IgD-negative memory B cell (primary cell): ENCODE measurements at regions not wholly inside any gene's neighbourhood (a gene's known extent, or its start where the extent isn't known, plus 50 kb on each side); places are given as distances from the start of the nearest gene placed in this dataset.

Experiments used
- H3K27ac Mint-ChIP-seq, 3 donors: one replicate each; pipeline ENCODE4 v1.8.0; 2020 to 2022; ENCODE audit warnings: mild to moderate bottlenecking in 3 of 3, mixed read lengths in 3 of 3, moderate library complexity in 1 of 3
- H3K27me3 Mint-ChIP-seq: one replicate; pipeline ENCODE4 v1.8.0; 2021; ENCODE audit warnings: mixed read lengths
- H3K36me3 Mint-ChIP-seq: one replicate; pipeline ENCODE4 v1.8.0; 2020; ENCODE audit warnings: mild to moderate bottlenecking, mixed read lengths
- H3K4me1 Mint-ChIP-seq, 3 donors: one replicate each; pipeline ENCODE4 v1.8.0; 2020 to 2022; ENCODE audit warnings: mixed read lengths in 3 of 3, mild to moderate bottlenecking in 1 of 3
- H3K4me3 Mint-ChIP-seq, 4 donors: one replicate each; pipeline ENCODE4 v1.8.0; 2020 to 2022; ENCODE audit warnings: mild to moderate bottlenecking in 4 of 4, mixed read lengths in 4 of 4, moderate library complexity in 3 of 4
- H3K9me3 Mint-ChIP-seq, 3 donors: one replicate each; pipeline ENCODE4 v1.8.0; 2020 to 2021; ENCODE audit warnings: mixed read lengths in 3 of 3, mild to moderate bottlenecking in 1 of 3

GRCh38 chr21:27201197-27201596, 234.3 kb upstream of the ADAMTS5 start:
- peaks cover 0 to 2% (median 0%) of the 10 kb centered on the region in 3 donors for H3K4me1 Mint-ChIP-seq
- no peaks in the 10 kb centered on the region for H3K27me3 Mint-ChIP-seq

GRCh38 chr21:27196651-27197050, 229.8 kb upstream of the ADAMTS5 start:
- no peak overlapping the region for H3K4me3 Mint-ChIP-seq
- H3K27ac Mint-ChIP-seq = no peak overlapping the region
- H3K9me3 Mint-ChIP-seq = peaks cover 2 to 9% (median 5%) of the 10 kb centered on the region in 3 donors
- H3K4me1 Mint-ChIP-seq = no peaks in the 10 kb centered on the region
- peaks cover 1% of the 10 kb centered on the region for H3K36me3 Mint-ChIP-seq
- no peaks in the 10 kb centered on the region for H3K27me3 Mint-ChIP-seq

More at GRCh38 chr21:27201197-27201596, 234.3 kb upstream of the ADAMTS5 start:
- peaks cover 1% of the 10 kb centered on the region for H3K36me3 Mint-ChIP-seq
- no peak overlapping the region for H3K27ac Mint-ChIP-seq
- H3K4me3 Mint-ChIP-seq = no peak overlapping the region
- peaks cover 1 to 14% (median 2%) of the 10 kb centered on the region in 3 donors for H3K9me3 Mint-ChIP-seq

- peaks cover 0 to 5% (median 3%) of the 10 kb centered on the region in 3 donors for H3K9me3 Mint-ChIP-seq
Measured at GRCh38 chr21:27192281-27192949, 225.5 kb upstream of the ADAMTS5 start.

GRCh38 chr21:27190601-27191000, 223.7 kb upstream of the ADAMTS5 start:
- Mint-ChIP-seq H3K36me3 (no peaks in the 10 kb centered on the region), H3K27me3 (no peaks in the 10 kb centered on the region), H3K9me3 (peaks cover 0 to 3% (median 0%) of the 10 kb centered on the region in 3 donors), H3K4me3 (no peak overlapping the region), H3K27ac (no peak overlapping the region), H3K4me1 (no peaks in the 10 kb centered on the region)

More at GRCh38 chr21:27192281-27192949, 225.5 kb upstream of the ADAMTS5 start:
- Mint-ChIP-seq H3K4me3 (no peak overlapping the region), H3K27me3 (no peaks in the 10 kb centered on the region), H3K27ac (no peak overlapping the region), H3K36me3 (peaks cover 1% of the 10 kb centered on the region), H3K4me1 (no peaks in the 10 kb centered on the region)

GRCh38 chr21:27189870-27190269, 223.0 kb upstream of the ADAMTS5 start:
- H3K27me3 Mint-ChIP-seq = no peaks in the 10 kb centered on the region
- no peak overlapping the region for H3K4me3 Mint-ChIP-seq
- H3K4me1 Mint-ChIP-seq = no peaks in the 10 kb centered on the region
- H3K36me3 Mint-ChIP-seq = no peaks in the 10 kb centered on the region
- H3K9me3 Mint-ChIP-seq = peaks cover 0 to 2% (median 0%) of the 10 kb centered on the region in 3 donors
- no peak overlapping the region for H3K27ac Mint-ChIP-seq

- H3K27ac Mint-ChIP-seq = no peak overlapping the region
- H3K27me3 Mint-ChIP-seq = no peaks in the 10 kb centered on the region
- H3K36me3 Mint-ChIP-seq = no peaks in the 10 kb centered on the region
- no peaks in the 10 kb centered on the region for H3K4me1 Mint-ChIP-seq
- H3K4me3 Mint-ChIP-seq = no peak overlapping the region
- peaks cover 0 to 7% (median 2%) of the 10 kb centered on the region in 3 donors for H3K9me3 Mint-ChIP-seq
Measured at GRCh38 chr21:27173053-27173452, 206.2 kb upstream of the ADAMTS5 start.

- no peak overlapping the region for H3K4me3 Mint-ChIP-seq
- H3K27ac Mint-ChIP-seq = peak overlapping the region in 1 of 3 donors; percentile 47
- H3K36me3 Mint-ChIP-seq = no peaks in the 10 kb centered on the region
- peaks cover 0 to 7% (median 0%) of the 10 kb centered on the region in 3 donors for H3K9me3 Mint-ChIP-seq
- H3K4me1 Mint-ChIP-seq = no peaks in the 10 kb centered on the region
- H3K27me3 Mint-ChIP-seq = no peaks in the 10 kb centered on the region
Measured at GRCh38 chr21:27171707-27172106, 204.8 kb upstream of the ADAMTS5 start.

- H3K27ac Mint-ChIP-seq = no peak overlapping the region
- H3K36me3 Mint-ChIP-seq = no peaks in the 10 kb centered on the region
- H3K4me3 Mint-ChIP-seq = no peak overlapping the region
- no peaks in the 10 kb centered on the region for H3K4me1 Mint-ChIP-seq
- peaks cover 0 to 4% (median 0%) of the 10 kb centered on the region in 3 donors for H3K9me3 Mint-ChIP-seq
- H3K27me3 Mint-ChIP-seq = no peaks in the 10 kb centered on the region
Measured at GRCh38 chr21:27168084-27168483, 201.2 kb upstream of the ADAMTS5 start.

- H3K36me3 Mint-ChIP-seq = no peaks in the 10 kb centered on the region
- H3K4me3 Mint-ChIP-seq = no peak overlapping the region
- no peak overlapping the region for H3K27ac Mint-ChIP-seq
- H3K27me3 Mint-ChIP-seq = no peaks in the 10 kb centered on the region
- H3K4me1 Mint-ChIP-seq = no peaks in the 10 kb centered on the region
- H3K9me3 Mint-ChIP-seq = peaks cover 0 to 5% (median 0%) of the 10 kb centered on the region in 3 donors
Measured at GRCh38 chr21:27164208-27165177, 197.6 kb upstream of the ADAMTS5 start.

GRCh38 chr21:27158967-27159366, 192.1 kb upstream of the ADAMTS5 start:
- H3K36me3 Mint-ChIP-seq = no peaks in the 10 kb centered on the region
- H3K27ac Mint-ChIP-seq = no peak overlapping the region
- H3K4me3 Mint-ChIP-seq = no peak overlapping the region
- H3K27me3 Mint-ChIP-seq = no peaks in the 10 kb centered on the region
- peaks cover 0 to 5% (median 0%) of the 10 kb centered on the region in 3 donors for H3K9me3 Mint-ChIP-seq
- H3K4me1 Mint-ChIP-seq = no peaks in the 10 kb centered on the region

- H3K27ac Mint-ChIP-seq = no peak overlapping the region
- no peaks in the 10 kb centered on the region for H3K4me1 Mint-ChIP-seq
- H3K4me3 Mint-ChIP-seq = no peak overlapping the region
- peaks cover 0 to 2% (median 0%) of the 10 kb centered on the region in 3 donors for H3K9me3 Mint-ChIP-seq
- H3K36me3 Mint-ChIP-seq = no peaks in the 10 kb centered on the region
- H3K27me3 Mint-ChIP-seq = no peaks in the 10 kb centered on the region
Measured at GRCh38 chr21:27157097-27157496, 190.2 kb upstream of the ADAMTS5 start.

- no peaks in the 10 kb centered on the region for H3K36me3 Mint-ChIP-seq
- H3K27me3 Mint-ChIP-seq = no peaks in the 10 kb centered on the region
- H3K27ac Mint-ChIP-seq = no peak overlapping the region
- no peaks in the 10 kb centered on the region for H3K4me1 Mint-ChIP-seq
- peaks cover 0 to 2% (median 0%) of the 10 kb centered on the region in 3 donors for H3K9me3 Mint-ChIP-seq
- H3K4me3 Mint-ChIP-seq = no peak overlapping the region
Measured at GRCh38 chr21:27156666-27157065, 189.8 kb upstream of the ADAMTS5 start.

GRCh38 chr21:27155130-27155500, 188.2 kb upstream of the ADAMTS5 start:
- Mint-ChIP-seq H3K36me3 (no peaks in the 10 kb centered on the region), H3K27ac (no peak overlapping the region), H3K27me3 (no peaks in the 10 kb centered on the region), H3K4me3 (no peak overlapping the region), H3K4me1 (no peaks in the 10 kb centered on the region), H3K9me3 (peaks cover 0 to 8% (median 2%) of the 10 kb centered on the region in 3 donors)

GRCh38 chr21:27154451-27155129, 187.7 kb upstream of the ADAMTS5 start:
- no peaks in the 10 kb centered on the region for H3K4me1 Mint-ChIP-seq
- no peaks in the 10 kb centered on the region for H3K27me3 Mint-ChIP-seq
- H3K36me3 Mint-ChIP-seq = no peaks in the 10 kb centered on the region
- peaks cover 0 to 12% (median 2%) of the 10 kb centered on the region in 3 donors for H3K9me3 Mint-ChIP-seq
- H3K27ac Mint-ChIP-seq = no peak overlapping the region
- no peak overlapping the region for H3K4me3 Mint-ChIP-seq

- no peak overlapping the region for H3K4me3 Mint-ChIP-seq
- H3K36me3 Mint-ChIP-seq = no peaks in the 10 kb centered on the region
- peaks cover 0 to 14% (median 4%) of the 10 kb centered on the region in 3 donors for H3K9me3 Mint-ChIP-seq
- no peaks in the 10 kb centered on the region for H3K4me1 Mint-ChIP-seq
- H3K27ac Mint-ChIP-seq = no peak overlapping the region
- no peaks in the 10 kb centered on the region for H3K27me3 Mint-ChIP-seq
Measured at GRCh38 chr21:27152996-27153395, 186.1 kb upstream of the ADAMTS5 start.
